GM12874 (cell line): ENCODE measurements at regions not wholly inside any gene's neighbourhood (a gene's known extent, or its start where the extent isn't known, plus 50 kb on each side); places are given as distances from the start of the nearest gene placed in this dataset.

Source experiments
- TF ChIP-seq, protein P1 (sequence below): IDR thresholded peaks from 2 replicates; pipeline ENCODE4 v1.5.1; 2011; ENCODE audit warnings: low read depth, mild to moderate bottlenecking, control low read depth, low read length, moderate library complexity; ENCODE audit not compliant: insufficient read depth

DNA sequence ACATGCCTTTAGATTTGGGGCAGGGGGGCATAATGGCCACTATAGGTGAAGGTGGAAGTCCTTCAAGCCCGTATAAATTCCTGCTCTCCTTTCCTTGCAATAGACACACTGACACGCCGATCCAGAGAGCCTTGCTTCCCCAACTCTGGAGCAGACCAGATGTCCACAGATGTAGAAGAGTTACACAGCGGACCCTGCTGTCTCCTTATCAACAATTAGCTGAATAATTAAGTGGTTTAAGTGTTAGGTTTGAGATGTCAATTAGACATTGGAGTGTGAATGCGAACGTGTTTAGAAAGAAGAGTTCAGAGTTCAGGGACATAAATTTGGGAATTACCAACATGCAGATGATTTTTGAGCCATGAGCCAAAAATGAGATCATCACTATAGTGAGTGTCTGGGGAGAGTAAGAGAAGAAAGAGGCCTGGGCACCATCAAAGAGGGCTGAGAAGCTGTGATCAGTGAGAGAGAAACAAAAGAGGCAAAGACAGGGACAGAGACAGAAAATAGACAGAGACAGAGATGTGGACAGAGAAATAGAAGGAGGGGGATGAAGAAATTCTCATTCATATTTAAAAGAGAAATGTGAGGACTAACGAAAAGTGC, 734.4 kb upstream of the ADAMTS16 start:
- TF ChIP-seq, protein P1, sequence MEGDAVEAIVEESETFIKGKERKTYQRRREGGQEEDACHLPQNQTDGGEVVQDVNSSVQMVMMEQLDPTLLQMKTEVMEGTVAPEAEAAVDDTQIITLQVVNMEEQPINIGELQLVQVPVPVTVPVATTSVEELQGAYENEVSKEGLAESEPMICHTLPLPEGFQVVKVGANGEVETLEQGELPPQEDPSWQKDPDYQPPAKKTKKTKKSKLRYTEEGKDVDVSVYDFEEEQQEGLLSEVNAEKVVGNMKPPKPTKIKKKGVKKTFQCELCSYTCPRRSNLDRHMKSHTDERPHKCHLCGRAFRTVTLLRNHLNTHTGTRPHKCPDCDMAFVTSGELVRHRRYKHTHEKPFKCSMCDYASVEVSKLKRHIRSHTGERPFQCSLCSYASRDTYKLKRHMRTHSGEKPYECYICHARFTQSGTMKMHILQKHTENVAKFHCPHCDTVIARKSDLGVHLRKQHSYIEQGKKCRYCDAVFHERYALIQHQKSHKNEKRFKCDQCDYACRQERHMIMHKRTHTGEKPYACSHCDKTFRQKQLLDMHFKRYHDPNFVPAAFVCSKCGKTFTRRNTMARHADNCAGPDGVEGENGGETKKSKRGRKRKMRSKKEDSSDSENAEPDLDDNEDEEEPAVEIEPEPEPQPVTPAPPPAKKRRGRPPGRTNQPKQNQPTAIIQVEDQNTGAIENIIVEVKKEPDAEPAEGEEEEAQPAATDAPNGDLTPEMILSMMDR: no peak

DNA sequence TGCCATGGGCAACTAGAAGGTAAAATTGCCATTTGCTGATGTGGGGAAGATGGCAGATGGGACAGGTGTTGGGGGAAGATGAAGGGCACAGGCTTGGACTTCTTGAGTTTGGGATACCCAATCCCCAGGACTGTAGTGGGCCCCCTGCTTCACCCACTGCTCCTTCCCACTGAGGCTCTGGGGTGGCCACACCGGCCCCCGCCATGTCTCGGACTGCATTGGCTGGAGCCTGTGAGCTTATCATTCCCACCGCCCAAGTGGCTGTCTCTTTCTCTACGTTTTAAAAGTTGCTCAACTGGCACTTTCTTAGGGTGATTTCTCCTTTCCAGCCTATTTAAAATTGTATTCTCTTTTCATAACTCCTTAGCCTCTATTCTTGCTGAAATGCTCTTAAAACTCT, 730.0 kb upstream of the ADAMTS16 start:
- TF ChIP-seq, protein P1: no peak

DNA sequence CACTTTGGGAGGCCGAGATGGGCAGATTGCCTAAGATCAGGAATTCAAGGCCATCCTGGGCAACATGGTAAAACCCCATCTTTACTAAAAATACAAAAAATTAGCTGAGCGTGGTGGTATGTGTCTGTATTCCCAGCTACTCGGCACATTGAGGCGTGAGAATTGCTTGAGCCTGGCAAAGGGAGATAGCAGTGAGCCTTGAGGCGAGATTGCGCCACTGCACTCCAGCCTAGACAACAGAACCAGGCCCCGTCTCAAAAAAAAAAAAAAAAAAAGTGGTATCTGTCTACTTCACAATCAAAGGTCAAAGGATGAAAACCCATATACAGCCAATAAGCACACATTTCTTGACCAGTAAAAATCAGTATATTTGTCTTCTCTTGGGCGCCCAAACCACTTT, 728.5 kb upstream of the ADAMTS16 start:
- TF ChIP-seq, protein P1: no peak

DNA sequence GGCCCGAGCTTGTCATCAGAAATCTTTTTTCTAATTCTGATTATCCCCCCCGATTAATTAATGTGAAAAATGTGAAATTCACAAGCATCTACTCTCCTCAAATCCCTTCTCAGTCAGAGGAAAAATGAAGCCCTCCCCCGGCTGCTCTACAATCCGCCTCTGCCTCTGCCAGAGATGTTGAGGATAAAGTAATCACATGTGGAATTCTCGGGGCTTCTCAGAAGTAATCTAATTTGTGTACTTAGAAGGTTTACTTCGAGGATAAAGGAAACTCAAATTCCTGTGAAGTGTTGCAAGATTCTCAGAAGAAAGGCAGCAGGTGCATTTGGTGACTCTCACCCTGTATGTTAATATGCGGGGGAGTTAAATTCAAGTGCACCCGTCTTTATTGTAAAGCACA, 726.1 kb upstream of the ADAMTS16 start:
- TF ChIP-seq, protein P1: no peak

DNA sequence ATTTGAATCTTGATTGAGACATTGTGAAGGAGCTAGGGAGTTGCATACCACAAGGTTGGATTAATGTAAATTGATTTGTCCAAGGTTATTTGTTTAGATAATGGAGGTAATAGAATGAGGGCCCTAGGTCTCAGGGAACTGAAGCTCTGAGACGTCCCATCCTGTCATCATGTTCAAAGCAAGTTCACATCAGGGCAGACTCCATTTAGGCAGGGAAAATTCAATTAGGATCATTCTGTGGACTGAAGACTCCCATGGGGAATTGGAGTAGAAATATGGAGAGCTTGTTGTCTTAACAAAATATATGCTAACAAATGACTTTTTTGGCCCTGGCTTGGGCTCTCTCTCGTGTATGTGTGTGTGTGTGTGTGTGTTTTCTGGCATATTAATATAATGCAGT, 722.0 kb upstream of the ADAMTS16 start:
- TF ChIP-seq, protein P1: no peak

DNA sequence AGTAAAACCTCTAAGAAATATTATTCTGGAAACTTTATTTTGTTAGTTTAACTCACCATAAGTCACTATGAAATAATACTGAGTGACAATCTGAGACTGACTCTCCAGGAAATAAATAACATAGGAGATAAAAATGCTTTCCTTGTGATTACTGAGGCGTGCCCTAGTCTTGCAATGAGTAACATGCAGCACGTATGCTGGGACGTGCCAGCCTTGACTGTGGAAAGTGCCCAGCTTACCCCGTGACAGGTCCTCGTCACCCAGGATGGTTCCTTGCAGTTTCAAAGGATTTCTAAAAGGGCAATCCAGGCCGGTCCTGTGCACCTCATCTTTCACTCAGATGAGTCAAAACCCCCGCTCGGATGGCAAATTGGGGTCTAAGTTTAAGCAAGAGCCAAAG, 720.8 kb upstream of the ADAMTS16 start:
- TF ChIP-seq, protein P1: no peak

DNA sequence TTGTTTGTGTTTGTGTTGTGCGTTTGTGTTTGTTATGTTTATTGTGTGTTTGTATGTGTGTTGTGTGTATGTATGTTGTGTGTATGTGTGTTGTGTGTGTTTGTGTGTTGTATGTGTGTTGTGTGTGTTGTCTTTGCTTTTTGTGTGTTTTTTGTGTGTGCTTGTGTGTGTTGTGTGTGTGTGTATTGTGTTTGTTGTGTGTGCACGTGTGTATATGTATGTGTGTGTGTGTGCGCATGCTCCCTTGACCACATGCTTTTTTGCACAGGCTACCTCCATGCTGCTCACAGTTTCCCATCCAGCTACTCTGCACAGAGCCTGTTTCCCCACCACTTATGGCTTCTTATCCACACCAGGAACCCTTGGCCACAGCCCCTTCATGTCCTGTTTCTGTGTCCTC, 720.0 kb upstream of the ADAMTS16 start:
- TF ChIP-seq, protein P1: no peak
